IPS-18a (cell line): ENCODE measurements at regions not wholly inside any gene's neighbourhood (a gene's known extent, or its start where the extent isn't known, plus 50 kb on each side); places are given as distances from the start of the nearest gene placed in this dataset.

Source experiments
- H3K27ac ChIP-seq: one replicate; pipeline ENCODE4 v1.5.1; 2013; ENCODE audit warnings: low read length
- H3K27me3 ChIP-seq: one replicate; pipeline ENCODE4 v1.6.1; 2013; ENCODE audit warnings: mild to moderate bottlenecking, low read length; ENCODE audit not compliant: control insufficient read depth, insufficient read depth
- H3K36me3 ChIP-seq: one replicate; pipeline ENCODE4 v1.6.1; 2013; ENCODE audit warnings: low read depth, low read length; ENCODE audit not compliant: control insufficient read depth
- H3K4me1 ChIP-seq: one replicate; pipeline ENCODE4 v1.6.1; 2013; ENCODE audit warnings: low read depth, low read length; ENCODE audit not compliant: control insufficient read depth
- H3K4me3 ChIP-seq: one replicate; pipeline ENCODE4 v1.5.1; 2013; ENCODE audit warnings: low read length
- H3K9ac ChIP-seq: one replicate; pipeline ENCODE4 v1.6.1; 2013; ENCODE audit warnings: mild to moderate bottlenecking, low read length, moderate library complexity
- H3K9me3 ChIP-seq: one replicate; pipeline ENCODE4 v1.6.1; 2013; ENCODE audit warnings: low read depth, low read length; ENCODE audit not compliant: control insufficient read depth

- Histone ChIP-seq H3K36me3 (no peaks in the 10 kb centered on the region), H3K27me3 (no peaks in the 10 kb centered on the region), H3K9ac (no peak overlapping the region), H3K9me3 (no peaks in the 10 kb centered on the region), H3K27ac (no peak overlapping the region), H3K4me1 (peaks cover 10% of the 10 kb centered on the region), H3K4me3 (no peak overlapping the region)
These were observed 146.7 kb upstream of the USP15 start for GRCh38 chr12:62113366-62114011.

- H3K27ac ChIP-seq, result no peak overlapping the region
- H3K27me3 ChIP-seq, result no peaks in the 10 kb centered on the region
- H3K36me3 ChIP-seq, result no peaks in the 10 kb centered on the region
- H3K9ac ChIP-seq, result no peak overlapping the region
- H3K9me3 ChIP-seq, result no peaks in the 10 kb centered on the region
- H3K4me3 ChIP-seq, result no peak overlapping the region
- H3K4me1 ChIP-seq, result peaks cover 10% of the 10 kb centered on the region
These were observed 143.2 kb upstream of the USP15 start for GRCh38 chr12:62116986-62117385.

GRCh38 chr12:62123721-62124203 lies 136.4 kb upstream of the USP15 start:
- Histone ChIP-seq H3K27ac (no peak overlapping the region), H3K36me3 (no peaks in the 10 kb centered on the region), H3K4me3 (no peak overlapping the region), H3K27me3 (no peaks in the 10 kb centered on the region), H3K9me3 (no peaks in the 10 kb centered on the region), H3K9ac (no peak overlapping the region), H3K4me1 (no peaks in the 10 kb centered on the region)

- Histone ChIP-seq H3K4me1 (no peaks in the 10 kb centered on the region), H3K27me3 (no peaks in the 10 kb centered on the region), H3K9ac (no peak overlapping the region), H3K27ac (no peak overlapping the region), H3K9me3 (no peaks in the 10 kb centered on the region), H3K4me3 (no peak overlapping the region), H3K36me3 (no peaks in the 10 kb centered on the region)
These were observed 132.7 kb upstream of the USP15 start for GRCh38 chr12:62127516-62127915.

GRCh38 chr12:62128175-62128975 lies 131.8 kb upstream of the USP15 start:
- Histone ChIP-seq H3K9ac (no peak overlapping the region), H3K4me3 (no peak overlapping the region), H3K4me1 (no peaks in the 10 kb centered on the region), H3K36me3 (no peaks in the 10 kb centered on the region), H3K27me3 (no peaks in the 10 kb centered on the region), H3K9me3 (no peaks in the 10 kb centered on the region), H3K27ac (no peak overlapping the region)

GRCh38 chr12:62129291-62129690 lies 130.9 kb upstream of the USP15 start:
- no peak overlapping the region for H3K4me3 ChIP-seq
- H3K9ac ChIP-seq, result no peak overlapping the region
- H3K27ac ChIP-seq, result no peak overlapping the region
- no peaks in the 10 kb centered on the region for H3K9me3 ChIP-seq
- H3K36me3 ChIP-seq, result no peaks in the 10 kb centered on the region
- H3K4me1 ChIP-seq, result no peaks in the 10 kb centered on the region
- no peaks in the 10 kb centered on the region for H3K27me3 ChIP-seq

- Histone ChIP-seq H3K4me3 (no peak overlapping the region), H3K9ac (no peak overlapping the region), H3K36me3 (no peaks in the 10 kb centered on the region), H3K27ac (no peak overlapping the region), H3K27me3 (no peaks in the 10 kb centered on the region), H3K4me1 (no peaks in the 10 kb centered on the region), H3K9me3 (no peaks in the 10 kb centered on the region)
These were observed 129.8 kb upstream of the USP15 start for GRCh38 chr12:62130402-62130801.

- Histone ChIP-seq H3K4me1 (no peaks in the 10 kb centered on the region), H3K27ac (no peak overlapping the region), H3K4me3 (no peak overlapping the region), H3K9me3 (no peaks in the 10 kb centered on the region), H3K9ac (no peak overlapping the region), H3K27me3 (no peaks in the 10 kb centered on the region), H3K36me3 (no peaks in the 10 kb centered on the region)
These were observed 129.2 kb upstream of the USP15 start for GRCh38 chr12:62130834-62131552.

GRCh38 chr12:62133440-62133839 lies 126.8 kb upstream of the USP15 start:
- Histone ChIP-seq H3K27me3 (no peaks in the 10 kb centered on the region), H3K36me3 (no peaks in the 10 kb centered on the region), H3K4me3 (no peak overlapping the region), H3K9me3 (no peaks in the 10 kb centered on the region), H3K27ac (no peak overlapping the region), H3K9ac (no peak overlapping the region), H3K4me1 (no peaks in the 10 kb centered on the region)

- no peak overlapping the region for H3K9ac ChIP-seq
- H3K4me1 ChIP-seq, result no peaks in the 10 kb centered on the region
- H3K27me3 ChIP-seq, result no peaks in the 10 kb centered on the region
- no peaks in the 10 kb centered on the region for H3K9me3 ChIP-seq
- H3K36me3 ChIP-seq, result no peaks in the 10 kb centered on the region
- no peak overlapping the region for H3K27ac ChIP-seq
- H3K4me3 ChIP-seq, result no peak overlapping the region
These were observed 124.5 kb upstream of the USP15 start for GRCh38 chr12:62135553-62136200.

- Histone ChIP-seq H3K4me1 (no peaks in the 10 kb centered on the region), H3K36me3 (no peaks in the 10 kb centered on the region), H3K27ac (no peak overlapping the region), H3K9ac (no peak overlapping the region), H3K9me3 (no peaks in the 10 kb centered on the region), H3K4me3 (no peak overlapping the region), H3K27me3 (no peaks in the 10 kb centered on the region)
These were observed 123.7 kb upstream of the USP15 start for GRCh38 chr12:62136496-62136895.
